Loucy (cell line): ENCODE measurements at regions not wholly inside any gene's neighbourhood (a gene's known extent, or its start where the extent isn't known, plus 50 kb on each side); places are given as distances from the start of the nearest gene placed in this dataset.

Experiments used
- H2AFZ ChIP-seq: fragments of 200-600 bp; sonication (generic); 2 replicates; pipeline ENCODE4 v1.6.0; 2016; ENCODE audit warnings: antibody characterized with exemption, mild to moderate bottlenecking, low read length, moderate library complexity
- H3F3A ChIP-seq: fragments of 200-600 bp; 2 replicates; pipeline ENCODE4 v1.6.0; 2016; ENCODE audit warnings: antibody characterized with exemption, low read depth, mild to moderate bottlenecking
- H3K27me3 ChIP-seq: fragments of 200-600 bp; sonication (generic); 2 replicates; pipeline ENCODE4 v1.6.1; 2014; ENCODE audit warnings: low read length, mild to moderate bottlenecking; ENCODE audit not compliant: insufficient read depth, poor library complexity, severe bottlenecking
- H3K36me3 ChIP-seq: fragments of 200-600 bp; sonication (generic); 2 replicates; pipeline ENCODE4 v1.6.1; 2016; ENCODE audit warnings: low read length; ENCODE audit not compliant: insufficient read depth
- H3K4me1 ChIP-seq: fragments of 200-600 bp; sonication (generic); 2 replicates; pipeline ENCODE4 v1.5.1; 2014; ENCODE audit warnings: low read length, mild to moderate bottlenecking; ENCODE audit not compliant: insufficient read depth, poor library complexity, severe bottlenecking
- H3K4me2 ChIP-seq: fragments of 200-600 bp; sonication (generic); 2 replicates; pipeline ENCODE4 v1.6.0; 2014; ENCODE audit warnings: antibody characterized with exemption, low read length, low read depth, mild to moderate bottlenecking; ENCODE audit not compliant: poor library complexity, severe bottlenecking
- H3K4me3 ChIP-seq: fragments of 200-600 bp; sonication (generic); 2 replicates; pipeline ENCODE4 v1.5.1; 2014; ENCODE audit warnings: low read length, mild to moderate bottlenecking, mixed read lengths; ENCODE audit not compliant: poor library complexity, severe bottlenecking
- H3K79me2 ChIP-seq: fragments of 200-600 bp; sonication (generic); 2 replicates; pipeline ENCODE4 v1.6.1; 2014; ENCODE audit warnings: low read length; ENCODE audit not compliant: insufficient read depth
- H3K9ac ChIP-seq: fragments of 200-600 bp; sonication (generic); 2 replicates; pipeline ENCODE4 v1.6.0; 2014; ENCODE audit warnings: mild to moderate bottlenecking, low read depth, low read length, moderate library complexity; ENCODE audit not compliant: poor library complexity, severe bottlenecking
- H3K9me2 ChIP-seq: fragments of 200-600 bp; sonication (generic); replicated peaks from 2 replicates; pipeline ENCODE4 v1.6.1; 2016; ENCODE audit warnings: low read depth, low read length, mixed read lengths
- H3K9me3 ChIP-seq: fragments of 200-600 bp; sonication (generic); 2 replicates; pipeline ENCODE4 v1.6.1; 2014; ENCODE audit warnings: mild to moderate bottlenecking, antibody characterized with exemption, low read length, low read depth; ENCODE audit not compliant: insufficient read depth
- H4K20me1 ChIP-seq: fragments of 200-600 bp; sonication (generic); 2 replicates; pipeline ENCODE4 v1.6.0; 2014; ENCODE audit warnings: antibody characterized with exemption, low read length, mild to moderate bottlenecking; ENCODE audit not compliant: insufficient read depth, poor library complexity, severe bottlenecking
- CTCF ChIP-seq: fragments of 200-600 bp; sonication (generic); conservative IDR thresholded peaks from 2 replicates; pipeline ENCODE4 v1.5.1; 2014; ENCODE audit warnings: mild to moderate bottlenecking, antibody characterized with exemption, low read length
- EZH2phosphoT487 ChIP-seq: fragments of 200-600 bp; IDR thresholded peaks from 2 replicates; pipeline ENCODE4 v1.6.1; 2018; ENCODE audit warnings: antibody characterized with exemption, mild to moderate bottlenecking, moderate library complexity, borderline replicate concordance

GRCh38 chr11:70488171-70488703 is 89.9 kb downstream of the CTTN start:
- Histone ChIP-seq H3K4me3 (no peak overlapping the region), H3K9me3 (peaks cover 3% of the 10 kb centered on the region; the same call in 1 of the 2 replicates), H3K27me3 (no peaks in the 10 kb centered on the region), H3K36me3 (no peaks in the 10 kb centered on the region), H3K4me1 (no peaks in the 10 kb centered on the region), H2AFZ (no peak overlapping the region), H3K9me2 (no peaks in the 10 kb centered on the region), H3K4me2 (no peak overlapping the region), H3K9ac (no peak overlapping the region), H3F3A (no peaks in the 10 kb centered on the region), H4K20me1 (no peaks in the 10 kb centered on the region), H3K79me2 (no peaks in the 10 kb centered on the region)
- no peak for TF ChIP-seq EZH2phosphoT487
- TF ChIP-seq CTCF, result no peak

GRCh38 chr11:70489276-70489675 is 90.9 kb downstream of the CTTN start:
- Histone ChIP-seq H3K27me3 (no peaks in the 10 kb centered on the region), H3K79me2 (no peaks in the 10 kb centered on the region)

GRCh38 chr11:70490208-70490607 is 91.9 kb downstream of the CTTN start:
- no peak for TF ChIP-seq CTCF
- no peak for TF ChIP-seq EZH2phosphoT487
- Histone ChIP-seq H3K4me2 (no peak overlapping the region), H3F3A (no peaks in the 10 kb centered on the region), H3K4me1 (no peaks in the 10 kb centered on the region), H4K20me1 (no peaks in the 10 kb centered on the region), H3K9me3 (peaks cover 10% of the 10 kb centered on the region; the same call in 1 of the 2 replicates), H3K4me3 (no peak overlapping the region), H3K27me3 (no peaks in the 10 kb centered on the region), H2AFZ (no peak overlapping the region), H3K36me3 (no peaks in the 10 kb centered on the region), H3K79me2 (no peaks in the 10 kb centered on the region), H3K9ac (no peak overlapping the region), H3K9me2 (no peaks in the 10 kb centered on the region)

More at GRCh38 chr11:70489276-70489675, 90.9 kb downstream of the CTTN start:
- H4K20me1 ChIP-seq, result no peaks in the 10 kb centered on the region
- no peaks in the 10 kb centered on the region for H3F3A ChIP-seq
- peaks cover 3% of the 10 kb centered on the region; the same call in 1 of the 2 replicates for H3K9me3 ChIP-seq
- no peak overlapping the region for H3K4me2 ChIP-seq
- H3K4me1 ChIP-seq, result no peaks in the 10 kb centered on the region
- H2AFZ ChIP-seq, result no peak overlapping the region
- no peak overlapping the region for H3K9ac ChIP-seq
- TF ChIP-seq CTCF (no peak), EZH2phosphoT487 (no peak)
- H3K4me3 ChIP-seq, result no peak overlapping the region
- no peaks in the 10 kb centered on the region for H3K9me2 ChIP-seq
- no peaks in the 10 kb centered on the region for H3K36me3 ChIP-seq
